Ascending aorta (tissue), 2 donors: ENCODE measurements at regions not wholly inside any gene's neighbourhood (a gene's known extent, or its start where the extent isn't known, plus 50 kb on each side); places are given as distances from the start of the nearest gene placed in this dataset.
"Not testable (repeated sequence)": the region's sequence is repeated elsewhere in the genome, so short reads cannot be mapped to it uniquely, and the experiment has no call there.

Experiments used
- DNase-seq, 2 donors: peaks; one replicate each; pipeline ENCODE4 v3.0.0-alpha.2; 2019; ENCODE audit warnings: low spot score in 2 of 2
- H3K27ac ChIP-seq, 2 donors: fragments of 200-600 bp; sonication (generic); one replicate each; pipeline ENCODE4 v1.5.1; 2016 to 2017; ENCODE audit warnings: mild to moderate bottlenecking in 1 of 2
- H3K27me3 ChIP-seq: fragments of 200-600 bp; sonication (generic); one replicate; pipeline ENCODE4 v1.5.1; 2017
- H3K36me3 ChIP-seq, 2 donors: fragments of 200-600 bp; sonication (generic); one replicate each; pipeline ENCODE4 v1.5.1; 2016
- H3K4me1 ChIP-seq, 2 donors: fragments of 200-600 bp; sonication (generic); one replicate each; pipeline ENCODE4 v1.5.1; 2016 to 2017; ENCODE audit warnings: mild to moderate bottlenecking in 1 of 2
- H3K4me3 ChIP-seq, 2 donors: fragments of 200-600 bp; sonication (generic); one replicate each; pipeline ENCODE4 v1.5.1; 2016 to 2017; ENCODE audit warnings: mild to moderate bottlenecking in 1 of 2
- H3K9me3 ChIP-seq, 2 donors: fragments of 200-600 bp; sonication (generic); one replicate each; pipeline ENCODE4 v1.5.1; 2016
- CTCF ChIP-seq, 3 experiments: fragments of 200-600 bp in 2 of 3; fragments of 450-650 bp in 1 of 3; sonication (generic) in 2 of 3; IDR thresholded peaks; one replicate each; pipeline ENCODE4 v1.5.1; 2016 to 2019; ENCODE audit warnings: antibody characterized with exemption in 3 of 3, mild to moderate bottlenecking in 1 of 3, moderate library complexity in 1 of 3
- intact Hi-C: fragments of 100-400 bp; cut with DNase I; formaldehyde crosslinking; loops from one replicate; pipeline ENCODE4 v1.15.1; 2023

GRCh38 chr4:181827246-181827645 is 416.0 kb upstream of the TENM3 start:
- no peak overlapping the region for H3K27ac ChIP-seq
- no peaks in the 10 kb centered on the region for H3K9me3 ChIP-seq
- no peak for TF ChIP-seq CTCF (IDR thresholded peaks at IDR 0.05)
- no peak overlapping the region for H3K4me3 ChIP-seq
- H3K36me3 ChIP-seq, result no peaks in the 10 kb centered on the region
- intact Hi-C loops, result no loop called here
- no peaks in the 10 kb centered on the region for H3K4me1 ChIP-seq
- H3K27me3 ChIP-seq, result no peaks in the 10 kb centered on the region
- DNase-seq, result no peak

- no peak for TF ChIP-seq CTCF (IDR thresholded peaks at IDR 0.05)
- H3K9me3 ChIP-seq, result no peaks in the 10 kb centered on the region
- no peak overlapping the region for H3K4me3 ChIP-seq
- DNase-seq, result no peak
- intact Hi-C loops, result no loop called here
- H3K27ac ChIP-seq, result no peak overlapping the region
- H3K36me3 ChIP-seq, result no peaks in the 10 kb centered on the region
- no peaks in the 10 kb centered on the region for H3K27me3 ChIP-seq
- no peaks in the 10 kb centered on the region for H3K4me1 ChIP-seq
Observed at GRCh38 chr4:181830404-181831035, 412.7 kb upstream of the TENM3 start.

- H3K9me3 ChIP-seq, result no peaks in the 10 kb centered on the region
- DNase-seq, result no peak
- no peak overlapping the region for H3K4me3 ChIP-seq
- no peaks in the 10 kb centered on the region for H3K27me3 ChIP-seq
- no peaks in the 10 kb centered on the region for H3K36me3 ChIP-seq
- no peaks in the 10 kb centered on the region for H3K4me1 ChIP-seq
- intact Hi-C loops, result no loop called here
- H3K27ac ChIP-seq, result no peak overlapping the region
- no peak for TF ChIP-seq CTCF (IDR thresholded peaks at IDR 0.05)
Observed at GRCh38 chr4:181834071-181834470, 409.1 kb upstream of the TENM3 start.

DNA sequence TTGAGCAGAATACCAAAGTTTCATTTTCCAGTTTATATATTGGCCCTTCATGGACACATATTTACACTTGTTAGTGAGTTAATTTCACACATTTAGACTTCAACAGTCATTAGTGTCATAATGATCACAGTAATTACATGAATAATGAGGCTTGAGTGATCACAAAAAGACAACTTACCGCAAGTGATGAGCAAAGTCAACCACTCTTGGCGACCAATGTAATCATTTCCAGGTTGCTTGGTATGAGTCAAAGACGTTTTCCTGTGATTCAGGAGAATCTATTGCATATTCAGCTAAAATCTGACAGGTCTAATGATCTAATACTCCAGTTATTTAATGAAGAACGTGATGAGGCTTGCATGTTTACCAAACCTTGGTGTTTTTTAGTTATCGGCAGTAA is 407.9 kb upstream of the TENM3 start:
- no peak for DNase-seq
- Histone ChIP-seq H3K36me3 (no peaks in the 10 kb centered on the region), H3K27ac (no peak overlapping the region), H3K27me3 (no peaks in the 10 kb centered on the region), H3K4me1 (no peaks in the 10 kb centered on the region), H3K9me3 (no peaks in the 10 kb centered on the region), H3K4me3 (no peak overlapping the region)
- no peak for TF ChIP-seq CTCF (IDR thresholded peaks at IDR 0.05)
- intact Hi-C loops, result no loop called here

- H3K4me1 ChIP-seq, result no peaks in the 10 kb centered on the region
Observed at GRCh38 chr4:181838253-181838652, 404.9 kb upstream of the TENM3 start.

GRCh38 chr4:181843797-181844196 is 399.4 kb upstream of the TENM3 start:
- H3K27me3 ChIP-seq, DNase-seq, H3K4me3 ChIP-seq, H3K9me3 ChIP-seq, H3K36me3 ChIP-seq, H3K27ac ChIP-seq, H3K4me1 ChIP-seq, intact Hi-C loops: not testable (repeated sequence)

More at GRCh38 chr4:181838253-181838652, 404.9 kb upstream of the TENM3 start:
- TF ChIP-seq CTCF (IDR thresholded peaks at IDR 0.05), result no peak
- H3K27ac ChIP-seq, result no peak overlapping the region
- intact Hi-C loops, result no loop called here
- no peak for DNase-seq
- H3K27me3 ChIP-seq, result no peaks in the 10 kb centered on the region
- no peaks in the 10 kb centered on the region for H3K36me3 ChIP-seq
- no peak overlapping the region for H3K4me3 ChIP-seq
- no peaks in the 10 kb centered on the region for H3K9me3 ChIP-seq
